ENCODE measurements at regions not wholly inside any gene's neighbourhood (a gene's known extent, or its start where the extent isn't known, plus 50 kb on each side); places are given as distances from the start of the nearest gene placed in this dataset.

DNA sequence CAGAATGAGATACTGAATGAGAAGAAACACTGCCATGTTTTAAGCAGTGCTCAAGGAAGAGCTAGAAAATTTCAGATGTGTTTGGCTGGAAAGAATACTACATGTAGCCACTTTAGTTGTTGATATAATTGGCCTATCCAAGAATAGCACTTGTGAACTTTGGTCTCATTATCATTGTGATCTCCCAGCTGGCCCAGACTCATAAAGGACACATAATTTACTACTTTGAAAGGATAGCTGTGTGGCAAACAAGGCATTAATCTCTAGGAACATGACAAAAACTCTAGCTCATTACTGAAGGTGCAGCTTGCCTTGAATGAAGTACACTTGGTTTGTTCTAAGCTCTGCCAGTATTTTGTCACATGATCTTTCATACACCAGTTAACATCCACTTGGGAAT, 356.3 kb downstream of the CSNK1G3 start:
- TF ChIP-seq, protein P1, sequence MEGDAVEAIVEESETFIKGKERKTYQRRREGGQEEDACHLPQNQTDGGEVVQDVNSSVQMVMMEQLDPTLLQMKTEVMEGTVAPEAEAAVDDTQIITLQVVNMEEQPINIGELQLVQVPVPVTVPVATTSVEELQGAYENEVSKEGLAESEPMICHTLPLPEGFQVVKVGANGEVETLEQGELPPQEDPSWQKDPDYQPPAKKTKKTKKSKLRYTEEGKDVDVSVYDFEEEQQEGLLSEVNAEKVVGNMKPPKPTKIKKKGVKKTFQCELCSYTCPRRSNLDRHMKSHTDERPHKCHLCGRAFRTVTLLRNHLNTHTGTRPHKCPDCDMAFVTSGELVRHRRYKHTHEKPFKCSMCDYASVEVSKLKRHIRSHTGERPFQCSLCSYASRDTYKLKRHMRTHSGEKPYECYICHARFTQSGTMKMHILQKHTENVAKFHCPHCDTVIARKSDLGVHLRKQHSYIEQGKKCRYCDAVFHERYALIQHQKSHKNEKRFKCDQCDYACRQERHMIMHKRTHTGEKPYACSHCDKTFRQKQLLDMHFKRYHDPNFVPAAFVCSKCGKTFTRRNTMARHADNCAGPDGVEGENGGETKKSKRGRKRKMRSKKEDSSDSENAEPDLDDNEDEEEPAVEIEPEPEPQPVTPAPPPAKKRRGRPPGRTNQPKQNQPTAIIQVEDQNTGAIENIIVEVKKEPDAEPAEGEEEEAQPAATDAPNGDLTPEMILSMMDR (conservative IDR thresholded peaks at IDR 0.05), result no peak
- no peak for TF ChIP-seq ZFX (IDR thresholded peaks at IDR 0.05)

DNA sequence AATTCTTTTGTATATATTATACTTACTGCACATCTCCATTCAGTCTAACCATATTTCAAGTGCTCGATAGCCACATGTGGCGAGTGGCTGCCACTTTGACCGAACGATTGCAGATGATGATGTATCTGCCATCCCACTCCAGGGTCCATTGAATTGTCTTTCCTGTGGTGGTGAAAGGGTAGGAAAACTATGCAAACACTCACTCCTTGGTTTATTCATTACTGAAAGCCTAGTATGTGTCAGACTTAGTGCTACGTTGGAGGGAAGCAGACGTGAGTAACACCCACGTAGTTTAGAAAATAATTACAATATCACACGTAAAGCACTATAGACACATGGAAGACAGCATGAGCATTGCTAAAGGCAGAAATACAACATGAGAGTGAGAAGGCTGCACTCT, 353.7 kb downstream of the CSNK1G3 start:
- no peak overlapping the region for H3K27ac ChIP-seq
- no peak for TF ChIP-seq ZFX (IDR thresholded peaks at IDR 0.05)
- TF ChIP-seq, protein P1 (conservative IDR thresholded peaks at IDR 0.05), result no peak

More for the DNA sequence above, 356.3 kb downstream of the CSNK1G3 start:
- no peak overlapping the region for H3K27ac ChIP-seq

DNA sequence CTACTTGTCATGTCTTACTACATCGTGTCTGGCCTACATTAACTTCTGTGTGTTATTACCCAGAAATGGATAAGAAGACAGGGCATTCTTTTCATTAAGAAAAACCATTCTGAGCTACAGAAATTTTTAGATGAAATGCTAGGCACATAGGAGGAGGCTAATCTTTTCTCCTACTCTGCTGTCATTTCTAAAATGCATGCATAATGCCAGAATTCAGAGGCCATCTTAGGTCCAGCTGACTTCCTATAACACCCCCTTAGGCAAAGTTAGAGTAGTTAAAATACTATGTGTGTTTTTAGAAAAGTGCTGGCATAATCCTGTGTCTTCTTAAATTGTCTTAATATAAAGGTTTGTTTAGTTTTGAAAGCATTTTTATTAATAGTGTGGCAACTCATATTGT, 352.6 kb downstream of the CSNK1G3 start:
- TF ChIP-seq, protein P1 (conservative IDR thresholded peaks at IDR 0.05), result no peak
- TF ChIP-seq ZFX (IDR thresholded peaks at IDR 0.05), result no peak
- H3K27ac ChIP-seq, result no peak overlapping the region

DNA sequence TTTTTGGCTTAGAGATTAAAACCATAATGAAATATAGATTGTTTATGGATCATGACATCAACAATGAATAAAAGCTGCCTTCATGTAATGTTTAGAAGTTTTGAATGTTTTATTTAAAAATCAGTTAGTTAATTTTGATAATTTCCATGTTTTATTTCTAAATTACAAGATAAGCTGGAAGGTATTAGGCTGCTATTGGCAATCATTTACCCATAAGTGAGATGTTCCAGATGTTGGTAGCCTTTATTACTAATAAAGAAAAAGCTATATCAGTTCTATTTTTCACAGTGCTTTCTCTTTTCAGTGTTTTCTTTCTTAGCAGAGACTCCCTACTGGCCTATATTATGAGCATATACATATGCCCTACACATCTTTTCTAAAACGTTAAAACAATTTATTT, 347.0 kb downstream of the CSNK1G3 start:
- H3K27ac ChIP-seq, result no peak overlapping the region
- TF ChIP-seq, protein P1 (conservative IDR thresholded peaks at IDR 0.05), result no peak
- TF ChIP-seq ZFX (IDR thresholded peaks at IDR 0.05), result no peak

DNA sequence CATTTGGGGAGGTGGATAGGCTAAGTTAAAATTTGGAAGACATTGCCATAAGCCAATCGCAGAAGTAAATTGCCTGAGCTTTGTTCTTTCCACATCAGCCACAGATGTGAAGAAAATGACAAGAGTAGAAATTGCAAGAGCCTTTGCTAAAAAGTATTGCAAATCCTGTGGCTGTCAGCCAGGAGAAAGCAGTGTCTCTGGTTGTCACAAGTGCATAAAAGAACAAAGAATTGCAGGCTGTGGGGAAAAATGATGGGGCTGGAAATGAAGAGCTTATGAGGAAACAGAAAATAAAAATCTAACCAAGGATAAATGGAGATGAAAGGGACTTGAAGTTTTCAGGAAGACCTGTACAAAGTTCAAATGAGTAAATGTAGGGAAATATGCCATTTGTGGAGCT, 344.8 kb downstream of the CSNK1G3 start:
- no peak for TF ChIP-seq ZFX (IDR thresholded peaks at IDR 0.05)
- TF ChIP-seq, protein P1 (conservative IDR thresholded peaks at IDR 0.05), result no peak
- H3K27ac ChIP-seq, result no peak overlapping the region

DNA sequence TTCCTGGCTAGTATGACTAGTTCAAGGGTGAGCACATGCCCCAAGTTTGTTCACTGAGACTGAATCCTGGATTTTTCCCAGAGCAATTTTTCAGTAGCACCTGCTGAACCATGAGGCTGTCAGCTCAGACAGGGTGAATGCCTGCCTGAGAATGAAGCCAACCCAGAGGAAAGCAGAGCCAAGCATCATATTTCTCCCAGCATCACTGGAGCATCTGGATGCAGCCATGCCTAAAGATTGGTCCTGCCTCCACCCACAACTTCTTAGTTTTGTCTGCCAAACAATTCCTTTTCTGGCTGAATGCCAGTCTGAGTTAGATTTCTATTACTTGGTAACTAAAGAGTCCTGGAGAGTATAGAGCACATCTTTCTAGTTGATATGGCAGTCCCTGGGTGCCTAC, 343.6 kb downstream of the CSNK1G3 start:
- no peak overlapping the region for H3K27ac ChIP-seq
- TF ChIP-seq, protein P1 (conservative IDR thresholded peaks at IDR 0.05), result no peak

DNA sequence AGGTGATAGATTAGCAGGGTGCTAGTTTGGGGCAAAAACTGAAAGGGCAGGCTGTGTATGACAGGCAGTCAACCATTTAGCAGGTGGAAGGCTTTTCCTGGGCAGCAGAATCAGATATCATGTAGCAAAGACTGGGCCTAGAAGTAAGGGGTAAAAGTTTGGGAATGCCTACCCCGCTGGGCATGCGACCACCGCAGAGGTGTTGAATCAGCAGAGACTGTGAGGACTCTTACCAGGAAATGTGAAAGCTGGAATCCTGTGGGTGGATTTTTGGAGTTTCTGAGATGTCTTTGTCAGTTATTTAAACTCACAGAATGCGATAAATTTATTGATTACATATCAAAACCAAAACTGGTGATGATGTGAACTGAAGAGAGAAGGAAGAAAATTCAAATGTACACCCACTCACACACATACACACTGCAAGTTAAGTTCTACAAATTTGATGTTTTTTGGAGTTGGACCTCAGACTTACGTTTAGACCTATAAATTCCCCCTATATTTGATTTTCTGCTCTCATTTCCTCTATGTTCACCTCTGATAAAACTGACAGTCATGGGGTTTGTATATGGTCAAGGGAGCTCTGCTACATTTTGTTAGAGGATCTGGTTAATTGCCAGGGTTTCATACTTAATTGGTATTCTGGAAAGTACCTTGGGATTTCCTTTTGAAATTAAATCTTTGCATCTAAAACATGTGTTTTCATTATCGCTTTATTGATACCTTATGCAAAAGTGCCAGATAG, 333.6 kb downstream of the CSNK1G3 start:
- H3K27ac ChIP-seq, result no peak overlapping the region
- TF ChIP-seq, protein P1 (conservative IDR thresholded peaks at IDR 0.05), result no peak
- no peak for TF ChIP-seq ZFX (IDR thresholded peaks at IDR 0.05)
